Fibroblast of lung (primary cell): ENCODE measurements at regions not wholly inside any gene's neighbourhood (a gene's known extent, or its start where the extent isn't known, plus 50 kb on each side); places are given as distances from the start of the nearest gene placed in this dataset.
"Not testable (repeated sequence)": the region's sequence is repeated elsewhere in the genome, so short reads cannot be mapped to it uniquely, and the experiment has no call there.

Source experiments
- DNase-seq, 2 donors: peaks; one replicate each; pipeline versions ENCODE4 v3.0.0 to v3.0.0-alpha.2; 2010; ENCODE audit warnings: low read depth in 2 of 2
- H2AFZ ChIP-seq: 2 replicates; pipeline ENCODE4 v1.5.1; 2012; ENCODE audit warnings: low read length, control low read depth, inconsistent platforms
- H3K27ac ChIP-seq: 2 replicates; pipeline ENCODE4 v1.5.1; 2011; ENCODE audit warnings: low read length, control low read depth; ENCODE audit not compliant: insufficient read depth
- H3K27me3 ChIP-seq: 2 replicates; pipeline ENCODE4 v1.5.1; 2011; ENCODE audit warnings: mild to moderate bottlenecking, low read length; ENCODE audit not compliant: control insufficient read depth, insufficient read depth
- H3K36me3 ChIP-seq: 2 replicates; pipeline ENCODE4 v1.5.1; 2011; ENCODE audit warnings: low read length; ENCODE audit not compliant: control insufficient read depth, insufficient read depth
- H3K4me1 ChIP-seq: 2 replicates; pipeline ENCODE4 v1.5.1; 2011; ENCODE audit warnings: low read length; ENCODE audit not compliant: control insufficient read depth, insufficient read depth; ENCODE audit errors: extremely low read depth
- H3K4me2 ChIP-seq: 2 replicates; pipeline ENCODE4 v1.5.1; 2011; ENCODE audit warnings: low read length, control low read depth; ENCODE audit not compliant: insufficient read depth; ENCODE audit errors: extremely low read depth
- H3K4me3 ChIP-seq, 4 experiments: fragments of 200-600 bp in 1 of 4; sonication (generic) in 1 of 4; replicated peaks in 1 of 4; 2 replicates each; pipeline ENCODE4 v1.5.1; 2011 to 2016; ENCODE audit warnings: low read length in 4 of 4, low read depth in 3 of 4, mild to moderate bottlenecking in 3 of 4, control low read depth in 2 of 4, inconsistent platforms in 1 of 4, mixed read lengths in 1 of 4; ENCODE audit not compliant: insufficient read depth in 1 of 4; ENCODE audit errors: control extremely low read depth in 1 of 4
- H3K79me2 ChIP-seq: 2 replicates; pipeline ENCODE4 v1.5.1; 2012; ENCODE audit warnings: mild to moderate bottlenecking, low read length, inconsistent platforms; ENCODE audit not compliant: control insufficient read depth, insufficient read depth
- H3K9ac ChIP-seq: 2 replicates; pipeline ENCODE4 v1.5.1; 2011; ENCODE audit warnings: mild to moderate bottlenecking, low read length, control low read depth; ENCODE audit not compliant: insufficient read depth
- H3K9me3 ChIP-seq: 2 replicates; pipeline ENCODE4 v1.5.1; 2012; ENCODE audit warnings: low read depth, low read length; ENCODE audit not compliant: control insufficient read depth, insufficient read depth
- H4K20me1 ChIP-seq: 2 replicates; pipeline ENCODE4 v1.5.1; 2011; ENCODE audit warnings: low read length; ENCODE audit not compliant: control insufficient read depth, insufficient read depth; ENCODE audit errors: extremely low read depth
- EZH2 ChIP-seq: IDR thresholded peaks from 2 replicates; pipeline ENCODE4 v1.5.1; 2012; ENCODE audit warnings: low read length, control low read depth, mild to moderate bottlenecking; ENCODE audit errors: missing control alignments
- TF ChIP-seq, protein P1 (sequence below), 2 donors: IDR thresholded peaks in 1 of 2; conservative IDR thresholded peaks in 1 of 2; 1 replicate in 1 of 2; 2 replicates in 1 of 2; pipeline ENCODE4 v1.5.1; 2011 to 2012; ENCODE audit warnings: low read length in 2 of 2, control low read depth in 1 of 2, inconsistent platforms in 1 of 2, low read depth in 1 of 2, mild to moderate bottlenecking in 1 of 2

DNA sequence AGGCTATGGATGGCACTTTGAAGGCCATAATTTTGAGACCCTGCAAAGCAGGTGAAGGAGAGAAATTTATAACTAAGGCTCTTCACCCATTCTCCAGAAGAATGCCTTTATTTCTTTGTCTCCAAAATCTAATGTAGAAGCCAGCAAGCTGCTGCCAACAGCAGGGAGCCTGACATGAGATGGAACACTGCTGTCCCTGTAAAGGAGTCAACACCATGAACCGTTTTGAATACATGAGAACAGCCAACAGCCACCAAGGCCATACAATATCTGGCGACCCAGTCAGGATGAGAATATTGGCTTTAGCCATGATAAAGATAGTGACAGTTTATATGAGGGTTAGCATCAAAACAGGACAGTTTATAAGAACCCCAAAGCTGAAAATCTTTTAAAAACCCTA, 121.2 kb upstream of the LIFR start:
- no peak overlapping the region for H3K4me2 ChIP-seq
- no peak for DNase-seq
- no peaks in the 10 kb centered on the region for H3K36me3 ChIP-seq
- H3K79me2 ChIP-seq, result no peaks in the 10 kb centered on the region
- no peaks in the 10 kb centered on the region for H3K27me3 ChIP-seq
- H3K9me3 ChIP-seq, result no peaks in the 10 kb centered on the region
- TF ChIP-seq, protein P1, sequence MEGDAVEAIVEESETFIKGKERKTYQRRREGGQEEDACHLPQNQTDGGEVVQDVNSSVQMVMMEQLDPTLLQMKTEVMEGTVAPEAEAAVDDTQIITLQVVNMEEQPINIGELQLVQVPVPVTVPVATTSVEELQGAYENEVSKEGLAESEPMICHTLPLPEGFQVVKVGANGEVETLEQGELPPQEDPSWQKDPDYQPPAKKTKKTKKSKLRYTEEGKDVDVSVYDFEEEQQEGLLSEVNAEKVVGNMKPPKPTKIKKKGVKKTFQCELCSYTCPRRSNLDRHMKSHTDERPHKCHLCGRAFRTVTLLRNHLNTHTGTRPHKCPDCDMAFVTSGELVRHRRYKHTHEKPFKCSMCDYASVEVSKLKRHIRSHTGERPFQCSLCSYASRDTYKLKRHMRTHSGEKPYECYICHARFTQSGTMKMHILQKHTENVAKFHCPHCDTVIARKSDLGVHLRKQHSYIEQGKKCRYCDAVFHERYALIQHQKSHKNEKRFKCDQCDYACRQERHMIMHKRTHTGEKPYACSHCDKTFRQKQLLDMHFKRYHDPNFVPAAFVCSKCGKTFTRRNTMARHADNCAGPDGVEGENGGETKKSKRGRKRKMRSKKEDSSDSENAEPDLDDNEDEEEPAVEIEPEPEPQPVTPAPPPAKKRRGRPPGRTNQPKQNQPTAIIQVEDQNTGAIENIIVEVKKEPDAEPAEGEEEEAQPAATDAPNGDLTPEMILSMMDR (conservative IDR thresholded peaks at IDR 0.05 in 1 of 2, IDR thresholded peaks at IDR 0.05 in 1 of 2; ENCODE audit: low read depth in 1 of 2, low read length in 2 of 2), result no peak
- TF ChIP-seq EZH2, result no peak
- H3K4me3 ChIP-seq, result no peak overlapping the region
- no peaks in the 10 kb centered on the region for H3K4me1 ChIP-seq
- H4K20me1 ChIP-seq, result no peaks in the 10 kb centered on the region
- no peak overlapping the region for H3K27ac ChIP-seq
- H2AFZ ChIP-seq, result no peak overlapping the region
- H3K9ac ChIP-seq, result no peak overlapping the region

DNA sequence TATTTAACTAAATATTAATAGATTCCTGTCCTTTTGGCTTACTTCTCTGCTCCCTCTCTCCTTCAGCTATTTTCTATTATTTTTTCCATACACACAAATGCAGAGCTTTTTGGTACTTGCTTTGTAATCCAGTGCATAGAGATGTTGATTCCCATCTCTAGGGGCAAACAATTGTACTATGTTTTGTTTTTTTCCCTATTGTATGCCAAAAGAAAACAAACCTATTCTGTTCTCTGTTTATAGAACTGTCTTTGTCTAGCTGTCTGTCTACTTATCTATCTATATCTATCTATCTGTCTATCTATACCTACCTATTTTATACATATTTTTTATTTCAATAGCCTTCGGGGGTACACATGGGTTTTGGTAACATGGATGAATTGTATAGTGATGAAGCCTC, 121.6 kb upstream of the LIFR start:
- Histone ChIP-seq H3K4me2 (no peak overlapping the region), H3K79me2 (no peaks in the 10 kb centered on the region)
- TF ChIP-seq, protein P1 (conservative IDR thresholded peaks at IDR 0.05 in 1 of 2, IDR thresholded peaks at IDR 0.05 in 1 of 2; ENCODE audit: low read depth in 1 of 2, low read length in 2 of 2), result no peak
- TF ChIP-seq EZH2, result no peak

DNA sequence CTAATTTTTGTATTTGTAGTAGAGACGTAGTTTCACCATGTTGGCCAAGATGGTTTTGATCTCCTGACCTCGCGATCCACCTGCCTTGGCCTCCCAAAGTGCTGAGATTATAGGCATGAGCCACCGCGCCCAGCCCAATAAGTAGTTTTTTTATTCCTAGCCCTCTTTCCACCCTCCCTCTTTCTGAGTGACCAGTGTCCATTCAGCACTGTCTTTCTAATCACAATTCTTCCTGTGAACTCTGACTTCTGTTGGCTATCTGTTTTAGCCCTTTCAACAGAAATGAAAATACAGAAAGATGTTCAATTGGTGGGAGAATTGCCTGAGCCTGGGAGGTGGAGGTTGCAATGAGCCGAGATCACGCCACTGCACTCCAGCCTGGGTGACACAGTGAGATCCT, 122.3 kb upstream of the LIFR start:
- H2AFZ ChIP-seq, H3K4me2 ChIP-seq, H3K4me3 ChIP-seq, H3K9ac ChIP-seq, H4K20me1 ChIP-seq, H3K27ac ChIP-seq, H3K27me3 ChIP-seq, H3K36me3 ChIP-seq, DNase-seq, H3K9me3 ChIP-seq, H3K4me1 ChIP-seq, H3K79me2 ChIP-seq: not testable (repeated sequence)

More for the DNA sequence above, 121.6 kb upstream of the LIFR start:
- Histone ChIP-seq H3K36me3 (no peaks in the 10 kb centered on the region), H3K9ac (no peak overlapping the region), H3K4me3 (no peak overlapping the region), H3K9me3 (no peaks in the 10 kb centered on the region), H4K20me1 (no peaks in the 10 kb centered on the region), H3K27me3 (no peaks in the 10 kb centered on the region), H3K27ac (no peak overlapping the region), H2AFZ (no peak overlapping the region), H3K4me1 (no peaks in the 10 kb centered on the region)
- DNase-seq, result no peak
